Activated CD8-positive, alpha-beta memory T cell treated with anti-CD3 and anti-CD28 coated beads, Interleukin-2, amount 10 ng/mL, durations not matched to agents 7 days and 5 days (primary cell): ENCODE measurements at regions not wholly inside any gene's neighbourhood (a gene's known extent, or its start where the extent isn't known, plus 50 kb on each side); places are given as distances from the start of the nearest gene placed in this dataset.

Experiments used
- ATAC-seq: fragments of 150-1000 bp; cut with Tn5 transposase; one replicate; pipeline ENCODE4 v1.10.0; 2021; ENCODE audit warnings: moderate library complexity
- CTCF ChIA-PET: fragments of 350-600 bp; sonication (Branson Sonifier 250); formaldehyde crosslinking; loops from one replicate; lab custom pipeline; 2021; ENCODE audit warnings: antibody characterized with exemption; lab: Charles Lee
- DNase-seq: peaks from one replicate; pipeline ENCODE4 v3.0.0-alpha.2; 2020
- H3K27ac Mint-ChIP-seq: one replicate; pipeline ENCODE4 v1.8.0; 2021; ENCODE audit warnings: mild to moderate bottlenecking, mixed read lengths
- H3K27me3 Mint-ChIP-seq: one replicate; pipeline ENCODE4 v1.8.0; 2021; ENCODE audit warnings: mixed read lengths
- H3K36me3 Mint-ChIP-seq: one replicate; pipeline ENCODE4 v1.8.0; 2021; ENCODE audit warnings: mild to moderate bottlenecking, mixed read lengths
- H3K4me1 Mint-ChIP-seq: one replicate; pipeline ENCODE4 v1.8.0; 2021; ENCODE audit warnings: mixed read lengths
- H3K4me3 Mint-ChIP-seq: one replicate; pipeline ENCODE4 v1.8.0; 2021; ENCODE audit warnings: mild to moderate bottlenecking, moderate library complexity, mixed read lengths
- H3K9me3 Mint-ChIP-seq: one replicate; pipeline ENCODE4 v1.8.0; 2022; ENCODE audit warnings: low read depth, mixed read lengths

GRCh38 chr5:13251623-13252376, 692.7 kb downstream of the DNAH5 start:
- CTCF ChIA-PET, result no interaction called here
- ATAC-seq, result no peak
- Mint-ChIP-seq H3K9me3 (peaks cover 8% of the 10 kb centered on the region), H3K4me1 (no peaks in the 10 kb centered on the region), H3K27ac (no peak overlapping the region), H3K4me3 (no peak overlapping the region), H3K36me3 (no peaks in the 10 kb centered on the region), H3K27me3 (no peaks in the 10 kb centered on the region)
- DNase-seq, result no peak

- H3K4me3 Mint-ChIP-seq, result no peak overlapping the region
- no peaks in the 10 kb centered on the region for H3K4me1 Mint-ChIP-seq
- CTCF ChIA-PET, result interaction anchor here (0.9 kb wide), 1 partner anchor 12 kb away, joined by 3 read pairs; no protein-coding TSS in a partner anchor
- H3K27me3 Mint-ChIP-seq, result no peaks in the 10 kb centered on the region
- no peaks in the 10 kb centered on the region for H3K36me3 Mint-ChIP-seq
- peaks cover 9% of the 10 kb centered on the region for H3K9me3 Mint-ChIP-seq
- no peak for ATAC-seq
- no peak for DNase-seq
- H3K27ac Mint-ChIP-seq, result no peak overlapping the region
These were observed 693.8 kb downstream of the DNAH5 start for GRCh38 chr5:13250464-13251291.

- Mint-ChIP-seq H3K27ac (no peak overlapping the region), H3K9me3 (peaks cover 10% of the 10 kb centered on the region), H3K27me3 (no peaks in the 10 kb centered on the region), H3K4me1 (no peaks in the 10 kb centered on the region), H3K4me3 (no peak overlapping the region), H3K36me3 (no peaks in the 10 kb centered on the region)
- CTCF ChIA-PET, result no interaction called here
- DNase-seq (no peak), ATAC-seq (no peak)
These were observed 694.6 kb downstream of the DNAH5 start for GRCh38 chr5:13249854-13250253.

- CTCF ChIA-PET, result no interaction called here
- Mint-ChIP-seq H3K9me3 (peaks cover 5% of the 10 kb centered on the region), H3K27me3 (no peaks in the 10 kb centered on the region), H3K27ac (no peak overlapping the region), H3K4me3 (no peak overlapping the region), H3K4me1 (no peaks in the 10 kb centered on the region), H3K36me3 (no peaks in the 10 kb centered on the region)
- ATAC-seq, result no peak
- no peak for DNase-seq
These were observed 696.2 kb downstream of the DNAH5 start for GRCh38 chr5:13248253-13248652.

- no peaks in the 10 kb centered on the region for H3K4me1 Mint-ChIP-seq
- H3K4me3 Mint-ChIP-seq, result no peak overlapping the region
- H3K9me3 Mint-ChIP-seq, result peaks cover 5% of the 10 kb centered on the region
- DNase-seq (no peak), ATAC-seq (no peak)
- CTCF ChIA-PET, result no interaction called here
- H3K27me3 Mint-ChIP-seq, result no peaks in the 10 kb centered on the region
- no peaks in the 10 kb centered on the region for H3K36me3 Mint-ChIP-seq
- H3K27ac Mint-ChIP-seq, result no peak overlapping the region
These were observed 698.4 kb downstream of the DNAH5 start for GRCh38 chr5:13246053-13246452.

- CTCF ChIA-PET, result no interaction called here
- H3K36me3 Mint-ChIP-seq, result no peaks in the 10 kb centered on the region
- no peaks in the 10 kb centered on the region for H3K4me1 Mint-ChIP-seq
- H3K9me3 Mint-ChIP-seq, result peaks cover 5% of the 10 kb centered on the region
- H3K4me3 Mint-ChIP-seq, result no peak overlapping the region
- DNase-seq (no peak), ATAC-seq (no peak)
- no peaks in the 10 kb centered on the region for H3K27me3 Mint-ChIP-seq
- no peak overlapping the region for H3K27ac Mint-ChIP-seq
These were observed 700.3 kb downstream of the DNAH5 start for GRCh38 chr5:13244151-13244550.

- CTCF ChIA-PET, result no interaction called here
- H3K27me3 Mint-ChIP-seq, result no peaks in the 10 kb centered on the region
These were observed 717.0 kb downstream of the DNAH5 start for GRCh38 chr5:13227513-13227912.

GRCh38 chr5:13218518-13218917, 726.0 kb downstream of the DNAH5 start:
- Mint-ChIP-seq H3K9me3 (peaks cover 6% of the 10 kb centered on the region), H3K27ac (no peak overlapping the region), H3K27me3 (no peaks in the 10 kb centered on the region), H3K4me3 (no peak overlapping the region), H3K36me3 (no peaks in the 10 kb centered on the region), H3K4me1 (no peaks in the 10 kb centered on the region)
- DNase-seq (no peak), ATAC-seq (no peak)
- CTCF ChIA-PET, result no interaction called here

More at GRCh38 chr5:13227513-13227912, 717.0 kb downstream of the DNAH5 start:
- Mint-ChIP-seq H3K4me1 (no peaks in the 10 kb centered on the region), H3K4me3 (no peak overlapping the region), H3K27ac (no peak overlapping the region), H3K36me3 (no peaks in the 10 kb centered on the region), H3K9me3 (peaks cover 2% of the 10 kb centered on the region)
- no peak for DNase-seq
- no peak for ATAC-seq

- ATAC-seq (no peak), DNase-seq (no peak)
- Mint-ChIP-seq H3K36me3 (no peaks in the 10 kb centered on the region), H3K27me3 (no peaks in the 10 kb centered on the region), H3K4me1 (no peaks in the 10 kb centered on the region), H3K27ac (no peak overlapping the region), H3K4me3 (no peak overlapping the region), H3K9me3 (peaks cover 6% of the 10 kb centered on the region)
- CTCF ChIA-PET, result no interaction called here
These were observed 726.9 kb downstream of the DNAH5 start for GRCh38 chr5:13217636-13218035.

GRCh38 chr5:13215806-13216205, 728.7 kb downstream of the DNAH5 start:
- H3K4me3 Mint-ChIP-seq, result no peak overlapping the region
- H3K9me3 Mint-ChIP-seq, result peaks cover 8% of the 10 kb centered on the region
- no peaks in the 10 kb centered on the region for H3K4me1 Mint-ChIP-seq
- ATAC-seq (no peak), DNase-seq (no peak)
- H3K27ac Mint-ChIP-seq, result no peak overlapping the region
- no peaks in the 10 kb centered on the region for H3K36me3 Mint-ChIP-seq
- CTCF ChIA-PET, result no interaction called here
- H3K27me3 Mint-ChIP-seq, result no peaks in the 10 kb centered on the region

- DNase-seq (no peak), ATAC-seq (no peak)
- Mint-ChIP-seq H3K27ac (no peak overlapping the region), H3K9me3 (peaks cover 8% of the 10 kb centered on the region), H3K27me3 (no peaks in the 10 kb centered on the region), H3K36me3 (no peaks in the 10 kb centered on the region), H3K4me3 (no peak overlapping the region), H3K4me1 (no peaks in the 10 kb centered on the region)
- CTCF ChIA-PET, result no interaction called here
These were observed 729.1 kb downstream of the DNAH5 start for GRCh38 chr5:13215370-13215769.

GRCh38 chr5:13214182-13214581, 730.3 kb downstream of the DNAH5 start:
- ATAC-seq, result no peak
- Mint-ChIP-seq H3K4me3 (no peak overlapping the region), H3K9me3 (peaks cover 10% of the 10 kb centered on the region), H3K36me3 (no peaks in the 10 kb centered on the region), H3K4me1 (no peaks in the 10 kb centered on the region), H3K27ac (no peak overlapping the region), H3K27me3 (no peaks in the 10 kb centered on the region)
- CTCF ChIA-PET, result no interaction called here
- no peak for DNase-seq

GRCh38 chr5:13212886-13213285, 731.6 kb downstream of the DNAH5 start:
- H3K9me3 Mint-ChIP-seq, result peaks cover 10% of the 10 kb centered on the region
- CTCF ChIA-PET, result no interaction called here

GRCh38 chr5:13211064-13211463, 733.4 kb downstream of the DNAH5 start:
- Mint-ChIP-seq H3K27me3 (no peaks in the 10 kb centered on the region), H3K27ac (no peak overlapping the region), H3K4me3 (no peak overlapping the region), H3K4me1 (no peaks in the 10 kb centered on the region), H3K36me3 (no peaks in the 10 kb centered on the region), H3K9me3 (peaks cover 10% of the 10 kb centered on the region)
- CTCF ChIA-PET, result no interaction called here
- ATAC-seq (no peak), DNase-seq (no peak)

More at GRCh38 chr5:13212886-13213285, 731.6 kb downstream of the DNAH5 start:
- no peak overlapping the region for H3K4me3 Mint-ChIP-seq
- H3K27me3 Mint-ChIP-seq, result no peaks in the 10 kb centered on the region
- DNase-seq (no peak), ATAC-seq (no peak)
- no peaks in the 10 kb centered on the region for H3K4me1 Mint-ChIP-seq
- no peak overlapping the region for H3K27ac Mint-ChIP-seq
- H3K36me3 Mint-ChIP-seq, result no peaks in the 10 kb centered on the region
